WTC11 (cell line): ENCODE measurements at regions not wholly inside any gene's neighbourhood (a gene's known extent, or its start where the extent isn't known, plus 50 kb on each side); places are given as distances from the start of the nearest gene placed in this dataset.

Experiments
- CTCF ChIP-seq: fragments of 200-600 bp; IDR thresholded peaks from 2 replicates; pipeline ENCODE4 v1.8.0; 2022; ENCODE audit warnings: antibody characterized with exemption
- USF2 ChIP-seq: sonication (generic); formaldehyde crosslinking; IDR thresholded peaks from 2 replicates; pipeline ENCODE4 v1.8.1; 2023; ENCODE audit warnings: mild to moderate bottlenecking, missing genetic modification reagents, moderate library complexity
- ZNF425 ChIP-seq: fragments of 250-450 bp; sonication (Bioruptor Pico); conservative IDR thresholded peaks from 2 replicates; pipeline ENCODE4 v1.9.0; 2021; ENCODE audit warnings: mild to moderate bottlenecking

GRCh38 chr15:22239806-22240180 lies 159.5 kb downstream of the OR4M2 start:
- TF ChIP-seq CTCF (no peak), USF2 (no peak), ZNF425 (CRISPR knock-in tag) (no peak)
